DND-41 (cell line): ENCODE measurements at regions not wholly inside any gene's neighbourhood (a gene's known extent, or its start where the extent isn't known, plus 50 kb on each side); places are given as distances from the start of the nearest gene placed in this dataset.

Experiments used
- ATAC-seq: fragments of 200-7000 bp; cut with Tn5 transposase; 3 replicates; pipeline ENCODE4 v1.9.1; 2021; ENCODE audit warnings: low read depth; ENCODE audit not compliant: insufficient read depth
- DNase-seq: peaks from one replicate; pipeline ENCODE4 v3.0.0-alpha.2; 2020
- H2AFZ ChIP-seq: 2 replicates; pipeline ENCODE4 v1.6.0; 2012; ENCODE audit warnings: low read depth, low read length
- H3K27ac ChIP-seq: 2 replicates; pipeline ENCODE4 v1.5.1; 2012; ENCODE audit warnings: low read length, inconsistent platforms
- H3K27me3 ChIP-seq: fragments of 200-600 bp; sonication (generic); 2 replicates; pipeline ENCODE4 v1.6.0; 2012; ENCODE audit warnings: low read length, mild to moderate bottlenecking, inconsistent platforms; ENCODE audit not compliant: insufficient read depth, poor library complexity
- H3K36me3 ChIP-seq: 2 replicates; pipeline ENCODE4 v1.5.1; 2012; ENCODE audit warnings: low read length, inconsistent platforms; ENCODE audit not compliant: insufficient read depth
- H3K4me1 ChIP-seq: 2 replicates; pipeline ENCODE4 v1.5.1; 2012; ENCODE audit warnings: mild to moderate bottlenecking, low read length; ENCODE audit not compliant: insufficient read depth
- H3K4me2 ChIP-seq: 2 replicates; pipeline ENCODE4 v1.6.0; 2012; ENCODE audit warnings: mild to moderate bottlenecking, moderate library complexity, low read length, inconsistent platforms; ENCODE audit not compliant: insufficient read depth
- H3K4me3 ChIP-seq, 2 experiments: fragments of 200-600 bp in 1 of 2; shearing (Covaris generic) in 1 of 2; 2 replicates each; pipeline ENCODE4 v1.5.1; 2012 to 2016; ENCODE audit warnings: inconsistent platforms in 2 of 2, low read length in 2 of 2, mild to moderate bottlenecking in 2 of 2, low read depth in 1 of 2, moderate library complexity in 1 of 2
- H3K79me2 ChIP-seq: 2 replicates; pipeline ENCODE4 v1.6.0; 2012; ENCODE audit warnings: low read length, inconsistent platforms; ENCODE audit not compliant: insufficient read depth
- H3K9ac ChIP-seq: 2 replicates; pipeline ENCODE4 v1.6.0; 2012; ENCODE audit warnings: low read depth, mild to moderate bottlenecking, inconsistent platforms, low read length, moderate library complexity
- H3K9me3 ChIP-seq: 2 replicates; pipeline ENCODE4 v1.5.1; 2012; ENCODE audit warnings: low read length, moderate library complexity, mild to moderate bottlenecking, inconsistent platforms; ENCODE audit not compliant: insufficient read depth, severe bottlenecking
- H4K20me1 ChIP-seq: 2 replicates; pipeline ENCODE4 v1.6.0; 2012; ENCODE audit warnings: low read length; ENCODE audit not compliant: insufficient read depth
- CTCF ChIP-seq: IDR thresholded peaks from 2 replicates; pipeline ENCODE4 v1.5.1; 2012; ENCODE audit warnings: borderline replicate concordance, low read length, moderate library complexity, mild to moderate bottlenecking; ENCODE audit not compliant: poor library complexity, severe bottlenecking; ENCODE audit errors: extremely low read depth
- EZH2 ChIP-seq: IDR thresholded peaks from 3 replicates; pipeline ENCODE4 v1.6.1; 2012; ENCODE audit warnings: borderline replicate concordance, low read depth, mild to moderate bottlenecking, moderate library complexity, low read length, inconsistent platforms; ENCODE audit not compliant: severe bottlenecking

GRCh38 chr2:16033032-16033293, 92.6 kb downstream of the MYCN start:
- H3K4me1 ChIP-seq: no peaks in the 10 kb centered on the region
- no peaks in the 10 kb centered on the region for H3K27me3 ChIP-seq
- H3K9ac ChIP-seq: no peak overlapping the region
- DNase-seq (no peak), ATAC-seq (no peak)
- H3K4me3 ChIP-seq: no peak overlapping the region
- H3K36me3 ChIP-seq: no peaks in the 10 kb centered on the region
- H3K9me3 ChIP-seq: no peaks in the 10 kb centered on the region
- no peaks in the 10 kb centered on the region for H3K79me2 ChIP-seq
- TF ChIP-seq EZH2 (no peak), CTCF (no peak)
- H3K4me2 ChIP-seq: no peak overlapping the region
- no peak overlapping the region for H2AFZ ChIP-seq
- no peaks in the 10 kb centered on the region for H4K20me1 ChIP-seq
- no peak overlapping the region for H3K27ac ChIP-seq

- no peak overlapping the region for H3K27ac ChIP-seq
- H3K4me3 ChIP-seq: no peak overlapping the region
- H3K9ac ChIP-seq: no peak overlapping the region
- H3K9me3 ChIP-seq: no peaks in the 10 kb centered on the region
- H4K20me1 ChIP-seq: no peaks in the 10 kb centered on the region
- ATAC-seq (no peak), DNase-seq (no peak)
- no peak for TF ChIP-seq CTCF
- no peak for TF ChIP-seq EZH2
- H3K27me3 ChIP-seq: no peaks in the 10 kb centered on the region
- H2AFZ ChIP-seq: no peak overlapping the region
- no peaks in the 10 kb centered on the region for H3K79me2 ChIP-seq
- H3K36me3 ChIP-seq: no peaks in the 10 kb centered on the region
- H3K4me2 ChIP-seq: no peak overlapping the region
- H3K4me1 ChIP-seq: no peaks in the 10 kb centered on the region
Observed at GRCh38 chr2:16032282-16033031, 92.1 kb downstream of the MYCN start.

- no peak for DNase-seq
Observed at GRCh38 chr2:16031848-16032159, 91.5 kb downstream of the MYCN start.

More at GRCh38 chr2:16031848-16032159, 91.5 kb downstream of the MYCN start:
- Histone ChIP-seq H3K4me2 (no peak overlapping the region), H3K9me3 (no peaks in the 10 kb centered on the region), H3K27ac (no peak overlapping the region), H3K27me3 (no peaks in the 10 kb centered on the region), H3K79me2 (no peaks in the 10 kb centered on the region), H3K4me3 (no peak overlapping the region), H4K20me1 (no peaks in the 10 kb centered on the region), H3K36me3 (no peaks in the 10 kb centered on the region), H2AFZ (no peak overlapping the region), H3K4me1 (no peaks in the 10 kb centered on the region), H3K9ac (no peak overlapping the region)
- ATAC-seq: no peak
- no peak for TF ChIP-seq CTCF
